ENCODE measurements at regions not wholly inside any gene's neighbourhood (a gene's known extent, or its start where the extent isn't known, plus 50 kb on each side); places are given as distances from the start of the nearest gene placed in this dataset.

GRCh38 chr2:172351586-172351985, 75.8 kb upstream of the ITGA6 start:
- Histone ChIP-seq H3K9me3 (ENCODE audit: insufficient read depth, low read length) (no peaks in the 10 kb centered on the region), H3K4me3 (ENCODE audit: low read length) (no peak overlapping the region), H3K4me1 (ENCODE audit: low read length) (no peaks in the 10 kb centered on the region), H3K4me2 (ENCODE audit: low read length) (no peak overlapping the region), H3K27me3 (ENCODE audit: low read depth, low read length) (0 out of 2 replicates have a peak, but pooled peaks cover 11% of the 10 kb centered on the region), H3K9ac (ENCODE audit: low read length) (no peak overlapping the region), H2AFZ (ENCODE audit: low read depth, low read length) (no peak overlapping the region), H3K36me3 (replicated peaks; ENCODE audit: low read depth, low read length) (no peaks in the 10 kb centered on the region), H4K20me1 (ENCODE audit: insufficient read depth, low read length) (no peaks in the 10 kb centered on the region), H3K27ac (ENCODE audit: low read length) (no peak overlapping the region), H3K79me2 (ENCODE audit: low read length) (no peaks in the 10 kb centered on the region)
- TF ChIP-seq EZH2phosphoT487 (IDR thresholded peaks at IDR 0.05; ENCODE audit: low read depth), result no peak
- TF ChIP-seq, protein P1, sequence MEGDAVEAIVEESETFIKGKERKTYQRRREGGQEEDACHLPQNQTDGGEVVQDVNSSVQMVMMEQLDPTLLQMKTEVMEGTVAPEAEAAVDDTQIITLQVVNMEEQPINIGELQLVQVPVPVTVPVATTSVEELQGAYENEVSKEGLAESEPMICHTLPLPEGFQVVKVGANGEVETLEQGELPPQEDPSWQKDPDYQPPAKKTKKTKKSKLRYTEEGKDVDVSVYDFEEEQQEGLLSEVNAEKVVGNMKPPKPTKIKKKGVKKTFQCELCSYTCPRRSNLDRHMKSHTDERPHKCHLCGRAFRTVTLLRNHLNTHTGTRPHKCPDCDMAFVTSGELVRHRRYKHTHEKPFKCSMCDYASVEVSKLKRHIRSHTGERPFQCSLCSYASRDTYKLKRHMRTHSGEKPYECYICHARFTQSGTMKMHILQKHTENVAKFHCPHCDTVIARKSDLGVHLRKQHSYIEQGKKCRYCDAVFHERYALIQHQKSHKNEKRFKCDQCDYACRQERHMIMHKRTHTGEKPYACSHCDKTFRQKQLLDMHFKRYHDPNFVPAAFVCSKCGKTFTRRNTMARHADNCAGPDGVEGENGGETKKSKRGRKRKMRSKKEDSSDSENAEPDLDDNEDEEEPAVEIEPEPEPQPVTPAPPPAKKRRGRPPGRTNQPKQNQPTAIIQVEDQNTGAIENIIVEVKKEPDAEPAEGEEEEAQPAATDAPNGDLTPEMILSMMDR (IDR thresholded peaks at IDR 0.05; ENCODE audit: low read depth, low read length), result no peak

GRCh38 chr2:172354347-172354746, 73.0 kb upstream of the ITGA6 start:
- no peaks in the 10 kb centered on the region for H4K20me1 ChIP-seq (ENCODE audit: insufficient read depth, low read length)
- 0 out of 2 replicates have a peak, but pooled peaks cover 3% of the 10 kb centered on the region for H3K27me3 ChIP-seq (ENCODE audit: low read depth, low read length)
- no peaks in the 10 kb centered on the region for H3K4me1 ChIP-seq (ENCODE audit: low read length)
- H3K79me2 ChIP-seq (ENCODE audit: low read length), result no peaks in the 10 kb centered on the region
- no peak overlapping the region for H3K4me2 ChIP-seq (ENCODE audit: low read length)
- no peak overlapping the region for H3K27ac ChIP-seq (ENCODE audit: low read length)
- no peak overlapping the region for H3K4me3 ChIP-seq (ENCODE audit: low read length)
- no peak overlapping the region for H2AFZ ChIP-seq (ENCODE audit: low read depth, low read length)
- TF ChIP-seq, protein P1 (IDR thresholded peaks at IDR 0.05; ENCODE audit: low read depth, low read length), result no peak
- TF ChIP-seq EZH2phosphoT487 (IDR thresholded peaks at IDR 0.05; ENCODE audit: low read depth), result no peak
- no peaks in the 10 kb centered on the region for H3K9me3 ChIP-seq (ENCODE audit: insufficient read depth, low read length)
- H3K36me3 ChIP-seq (replicated peaks; ENCODE audit: low read depth, low read length), result no peaks in the 10 kb centered on the region
- H3K9ac ChIP-seq (ENCODE audit: low read length), result no peak overlapping the region

GRCh38 chr2:172357442-172357841, 69.9 kb upstream of the ITGA6 start:
- Histone ChIP-seq H3K4me3 (ENCODE audit: low read length) (no peak overlapping the region), H3K79me2 (ENCODE audit: low read length) (no peaks in the 10 kb centered on the region), H3K27me3 (ENCODE audit: low read depth, low read length) (0 out of 2 replicates have a peak, but pooled peaks cover 3% of the 10 kb centered on the region), H3K27ac (ENCODE audit: low read length) (no peak overlapping the region), H3K9me3 (ENCODE audit: insufficient read depth, low read length) (no peaks in the 10 kb centered on the region), H2AFZ (ENCODE audit: low read depth, low read length) (no peak overlapping the region), H3K4me1 (ENCODE audit: low read length) (no peaks in the 10 kb centered on the region), H4K20me1 (ENCODE audit: insufficient read depth, low read length) (no peaks in the 10 kb centered on the region), H3K4me2 (ENCODE audit: low read length) (no peak overlapping the region), H3K9ac (ENCODE audit: low read length) (no peak overlapping the region), H3K36me3 (replicated peaks; ENCODE audit: low read depth, low read length) (no peaks in the 10 kb centered on the region)
- TF ChIP-seq, protein P1 (IDR thresholded peaks at IDR 0.05; ENCODE audit: low read depth, low read length), result no peak
- TF ChIP-seq EZH2phosphoT487 (IDR thresholded peaks at IDR 0.05; ENCODE audit: low read depth), result no peak

GRCh38 chr2:172358691-172359556, 68.5 kb upstream of the ITGA6 start:
- H3K36me3 ChIP-seq (replicated peaks; ENCODE audit: low read depth, low read length), result no peaks in the 10 kb centered on the region
- H3K27ac ChIP-seq (ENCODE audit: low read length), result no peak overlapping the region
- H3K4me2 ChIP-seq (ENCODE audit: low read length), result no peak overlapping the region
- no peaks in the 10 kb centered on the region for H4K20me1 ChIP-seq (ENCODE audit: insufficient read depth, low read length)
- H3K4me1 ChIP-seq (ENCODE audit: low read length), result no peaks in the 10 kb centered on the region
- H3K4me3 ChIP-seq (ENCODE audit: low read length), result no peak overlapping the region
- no peaks in the 10 kb centered on the region for H3K27me3 ChIP-seq (ENCODE audit: low read depth, low read length)
- TF ChIP-seq EZH2phosphoT487 (IDR thresholded peaks at IDR 0.05; ENCODE audit: low read depth), result no peak
- TF ChIP-seq, protein P1 (IDR thresholded peaks at IDR 0.05; ENCODE audit: low read depth, low read length), result no peak
- H3K9me3 ChIP-seq (ENCODE audit: insufficient read depth, low read length), result no peaks in the 10 kb centered on the region
- no peaks in the 10 kb centered on the region for H3K79me2 ChIP-seq (ENCODE audit: low read length)
- no peak overlapping the region for H3K9ac ChIP-seq (ENCODE audit: low read length)
- H2AFZ ChIP-seq (ENCODE audit: low read depth, low read length), result no peak overlapping the region

Measured in OCI-LY3 (cell line).